HG02623 (cell line): ENCODE measurements at regions not wholly inside any gene's neighbourhood (a gene's known extent, or its start where the extent isn't known, plus 50 kb on each side); places are given as distances from the start of the nearest gene placed in this dataset.

Experiments
- ATAC-seq: cut with Tn5 transposase; IDR thresholded peaks from one replicate; pipeline ENCODE4 v1.9.1; 2021; ENCODE audit warnings: moderate library complexity; ENCODE audit not compliant: unreplicated experiment

DNA sequence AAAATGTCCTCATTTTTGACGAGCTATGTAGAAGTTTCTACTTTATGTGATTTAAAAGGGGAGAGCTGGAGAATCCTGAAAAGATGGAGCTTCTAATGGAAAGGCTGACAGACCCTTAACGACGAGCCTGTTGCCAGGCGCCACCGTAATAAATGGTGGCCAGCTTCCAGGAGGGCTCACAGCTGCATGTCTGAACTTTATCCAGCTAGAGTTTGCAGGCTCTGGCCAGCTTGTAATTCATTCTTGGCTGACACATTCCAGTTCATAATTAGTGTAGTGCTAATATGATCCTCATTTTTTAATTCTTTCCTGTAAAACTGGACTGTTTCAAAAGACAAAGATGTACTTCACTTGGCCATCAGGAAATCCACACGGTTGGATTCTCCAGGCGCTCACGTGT is 246.7 kb downstream of the GAS1 start:
- no peak for ATAC-seq

DNA sequence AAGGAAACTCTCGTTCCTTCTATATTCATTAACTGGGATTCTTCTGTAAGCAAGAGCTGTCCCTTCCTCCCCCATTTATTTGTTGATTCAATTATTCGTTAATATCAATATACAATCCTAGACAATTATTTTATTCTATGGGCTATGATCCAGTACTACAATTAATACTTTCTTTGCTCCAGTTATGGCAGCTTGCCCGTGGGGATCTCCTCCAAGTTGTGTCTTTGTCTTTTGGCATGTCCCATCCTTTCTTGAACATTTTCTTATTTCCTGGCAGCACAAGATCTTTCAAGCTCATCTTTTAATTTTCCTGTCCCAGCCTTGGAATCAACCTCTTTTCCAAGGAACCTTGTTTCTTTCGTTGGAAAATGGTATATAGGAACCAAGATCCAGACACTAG is 249.3 kb downstream of the GAS1 start:
- ATAC-seq: no peak

DNA sequence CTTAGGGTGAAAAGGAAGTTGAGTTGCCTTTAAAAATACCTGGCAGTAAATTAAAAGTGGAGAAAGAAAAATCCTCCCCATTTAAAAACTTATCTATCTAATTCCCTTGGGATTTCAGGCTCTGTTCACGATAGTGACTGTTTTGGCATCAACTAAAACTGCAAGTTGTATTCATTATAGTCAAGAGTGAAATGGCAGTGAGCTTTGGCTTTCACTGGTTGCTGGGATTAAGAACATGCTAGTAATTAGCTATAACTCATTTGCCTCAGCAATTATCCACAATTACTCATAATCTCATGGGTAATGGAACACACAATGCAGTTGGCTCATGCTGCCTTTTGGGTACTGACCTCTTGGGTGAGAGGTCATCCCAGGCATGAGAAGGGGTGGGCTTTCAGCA is 250.1 kb downstream of the GAS1 start:
- ATAC-seq: no peak

DNA sequence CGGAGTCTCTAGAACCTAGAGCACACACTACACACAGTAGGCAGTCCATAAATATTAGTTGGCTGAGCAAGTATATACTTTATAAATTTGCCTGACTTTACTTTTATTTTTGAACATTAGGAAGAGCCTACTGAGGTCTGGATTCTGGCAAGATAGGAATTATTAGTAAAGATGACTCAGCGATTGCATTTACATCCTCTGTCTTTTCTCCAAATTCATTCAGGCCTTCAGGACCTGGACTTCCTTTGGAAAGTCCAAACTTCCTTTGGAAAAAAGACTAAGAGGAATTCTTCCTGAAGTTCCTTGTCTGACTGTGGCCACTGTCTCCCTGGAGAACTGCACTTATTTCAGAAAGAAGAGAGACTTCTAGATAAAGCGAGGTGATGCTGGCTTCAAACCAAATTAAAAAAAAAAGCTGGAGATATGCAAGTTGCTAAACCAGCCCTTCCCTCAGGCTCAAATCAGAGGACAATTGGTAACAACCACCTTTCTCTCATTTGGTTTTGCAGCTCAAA is 251.3 kb downstream of the GAS1 start:
- ATAC-seq: no peak

DNA sequence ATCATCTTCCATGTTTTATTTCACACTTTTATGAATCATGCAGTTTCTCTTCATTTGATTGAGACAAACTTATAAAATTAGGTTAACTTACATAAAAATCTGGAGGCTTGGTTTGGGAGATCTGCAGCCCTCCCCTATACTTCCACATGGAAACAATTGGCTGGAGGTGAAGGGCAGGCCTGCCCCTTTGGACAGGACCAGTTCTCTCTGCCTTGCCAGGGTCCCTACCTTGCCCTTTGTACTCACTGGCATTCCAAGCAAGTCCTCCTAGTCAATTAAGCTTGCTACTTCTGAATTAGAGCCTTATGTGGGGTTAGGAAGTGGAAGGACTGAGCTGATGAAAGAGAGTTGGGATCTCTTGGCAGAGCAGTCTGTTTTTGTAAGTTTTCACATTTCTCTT is 257.3 kb downstream of the GAS1 start:
- no peak for ATAC-seq

DNA sequence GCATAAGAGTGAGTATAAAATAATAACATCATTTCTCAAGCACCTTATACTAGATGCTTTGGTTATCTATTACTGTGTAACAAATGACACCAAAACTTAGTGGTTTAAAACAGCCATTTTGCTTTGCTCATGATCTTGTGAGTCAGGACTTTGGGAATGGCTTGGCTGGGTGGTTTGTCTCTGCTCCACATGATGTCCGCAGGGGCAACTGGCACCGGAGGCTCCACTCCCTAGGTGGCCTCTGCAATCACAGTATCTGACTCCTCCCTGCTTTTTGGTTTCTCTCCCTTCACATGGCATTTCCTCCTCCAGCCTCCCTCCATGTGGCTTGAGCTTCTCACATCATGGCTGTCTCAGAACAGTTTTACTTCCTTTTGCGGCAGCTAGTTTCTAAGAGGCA is 259.5 kb downstream of the GAS1 start:
- no peak for ATAC-seq

DNA sequence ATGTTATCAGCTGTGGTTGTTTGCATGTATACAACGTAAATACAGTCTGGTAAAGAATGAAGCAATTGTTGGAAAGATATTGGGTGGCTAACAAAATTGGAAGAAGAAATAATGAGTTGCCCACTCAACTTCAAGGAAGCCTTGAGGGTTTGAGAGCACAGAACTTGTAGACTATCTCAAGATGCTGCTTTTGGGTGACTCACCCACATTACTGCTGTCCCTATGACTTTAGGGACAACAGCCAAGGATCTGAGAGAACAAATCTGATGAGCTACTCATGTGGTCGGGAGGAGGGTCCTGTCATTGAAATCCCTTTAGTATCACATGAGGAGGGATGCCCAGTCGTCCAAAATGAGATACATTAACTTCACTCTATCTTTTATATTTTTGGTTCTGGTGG is 261.8 kb downstream of the GAS1 start:
- ATAC-seq: no peak

DNA sequence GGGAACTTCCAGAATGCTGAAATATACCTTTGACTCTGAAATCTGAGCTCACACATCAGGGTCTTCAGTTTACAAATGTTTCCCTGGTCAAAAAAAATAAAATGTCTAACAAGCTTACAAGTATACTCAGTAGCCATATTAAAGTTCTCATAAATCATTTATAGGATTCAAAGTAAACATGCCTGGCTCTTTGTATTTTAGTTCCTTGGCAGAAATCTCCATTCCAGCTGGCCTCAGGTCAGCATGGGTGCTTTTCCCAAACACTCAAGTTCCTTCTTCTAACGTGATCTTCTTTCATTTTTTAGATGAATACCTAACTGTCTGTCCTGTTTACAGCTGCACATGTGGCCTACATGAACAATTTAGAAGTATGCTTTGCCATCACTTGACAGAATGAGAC is 263.2 kb downstream of the GAS1 start:
- no peak for ATAC-seq

DNA sequence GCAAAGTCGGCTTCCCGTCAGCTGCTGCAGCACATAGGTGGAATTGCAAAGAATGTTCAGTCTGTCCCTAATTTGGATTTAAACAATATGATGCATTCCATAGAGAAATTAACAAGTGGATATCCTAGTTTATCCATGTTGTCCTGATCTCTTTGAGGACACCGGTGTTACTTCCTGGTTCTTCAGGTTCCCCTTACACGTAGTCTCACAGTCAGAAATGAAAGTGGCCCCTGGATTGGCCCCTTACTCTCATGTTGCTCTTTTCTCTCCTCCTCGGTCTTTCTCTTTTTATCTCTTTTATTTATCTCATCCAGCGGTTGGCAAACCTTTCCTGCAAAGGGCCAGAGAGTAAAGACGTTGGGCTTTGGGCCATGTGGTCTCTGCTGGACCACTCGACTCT is 265.1 kb downstream of the GAS1 start:
- ATAC-seq: no peak

DNA sequence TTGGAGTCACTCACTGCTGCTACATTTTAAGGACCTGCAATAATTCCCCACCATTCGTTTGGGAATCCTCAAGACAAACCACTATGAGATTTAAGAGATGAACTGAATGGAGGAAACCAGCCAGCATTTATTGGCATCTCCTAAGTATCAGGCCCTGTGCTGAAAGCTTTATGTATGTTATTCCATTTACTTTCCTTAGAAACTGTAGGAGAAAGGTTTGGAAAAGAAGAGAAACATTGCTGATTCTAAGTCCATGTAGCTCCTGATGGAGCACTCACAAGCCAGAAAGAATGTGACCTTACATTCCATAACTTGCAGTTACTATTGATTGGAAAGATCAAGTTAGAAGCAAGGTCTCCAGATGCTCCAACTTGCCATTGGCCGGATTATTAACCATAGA is 267.4 kb downstream of the GAS1 start:
- ATAC-seq: no peak

DNA sequence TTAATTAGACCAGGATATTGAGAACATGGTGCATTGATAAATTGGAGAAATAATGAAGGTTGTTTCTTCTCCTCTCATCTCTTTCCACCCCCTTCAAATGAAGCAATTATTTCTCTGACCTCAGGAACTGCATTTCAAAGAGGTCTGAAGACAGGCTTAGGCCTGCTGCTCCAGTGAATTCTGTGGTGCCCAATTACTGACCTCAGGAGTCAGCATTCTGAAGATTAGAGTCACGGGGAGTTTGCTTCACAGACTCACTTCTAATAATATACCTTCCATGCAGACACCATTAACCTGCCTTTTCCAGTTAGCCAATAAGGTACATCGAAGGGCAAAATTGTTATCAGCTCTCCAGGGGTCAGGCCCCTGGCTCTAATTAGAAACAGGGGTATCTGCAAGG is 270.9 kb downstream of the GAS1 start:
- ATAC-seq: no peak

DNA sequence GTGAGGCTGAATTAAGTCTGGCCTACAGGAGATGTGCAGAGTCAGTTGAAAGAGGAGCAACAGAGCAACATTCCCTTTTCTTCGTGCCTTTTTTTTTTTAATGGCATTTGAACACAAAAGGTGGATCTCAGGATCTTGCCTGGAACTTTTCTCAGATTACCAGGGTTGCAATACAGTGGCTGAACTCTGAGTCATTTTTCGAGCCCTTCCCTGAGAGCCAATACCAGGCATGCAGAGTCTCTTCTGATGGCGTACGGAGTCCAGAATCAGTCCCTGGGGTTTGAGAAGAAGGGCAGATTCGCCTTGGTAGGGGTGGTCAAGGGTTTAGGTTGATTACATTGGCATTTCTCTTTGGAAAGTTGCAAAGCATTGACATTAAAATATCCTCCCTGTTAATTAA is 271.5 kb downstream of the GAS1 start:
- no peak for ATAC-seq

DNA sequence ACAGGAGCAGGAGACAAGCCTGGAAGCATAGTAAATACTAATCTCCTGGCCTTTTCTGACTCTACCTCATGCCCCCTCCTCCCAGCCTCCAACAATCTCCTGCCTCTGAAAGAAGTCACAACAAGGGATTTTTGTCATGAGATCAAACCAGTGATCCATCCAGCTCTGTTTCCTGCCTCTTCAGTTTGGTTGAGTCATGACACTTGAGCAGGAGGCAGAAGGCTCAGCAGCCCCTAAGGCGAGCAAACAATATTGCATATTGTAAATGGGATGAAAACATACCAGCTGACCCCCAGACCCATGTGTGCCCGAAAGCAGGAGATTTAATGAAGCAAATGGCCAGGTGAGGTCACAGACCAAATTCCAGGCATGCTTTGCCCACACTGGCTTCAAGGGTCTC is 272.8 kb downstream of the GAS1 start:
- ATAC-seq: no peak

DNA sequence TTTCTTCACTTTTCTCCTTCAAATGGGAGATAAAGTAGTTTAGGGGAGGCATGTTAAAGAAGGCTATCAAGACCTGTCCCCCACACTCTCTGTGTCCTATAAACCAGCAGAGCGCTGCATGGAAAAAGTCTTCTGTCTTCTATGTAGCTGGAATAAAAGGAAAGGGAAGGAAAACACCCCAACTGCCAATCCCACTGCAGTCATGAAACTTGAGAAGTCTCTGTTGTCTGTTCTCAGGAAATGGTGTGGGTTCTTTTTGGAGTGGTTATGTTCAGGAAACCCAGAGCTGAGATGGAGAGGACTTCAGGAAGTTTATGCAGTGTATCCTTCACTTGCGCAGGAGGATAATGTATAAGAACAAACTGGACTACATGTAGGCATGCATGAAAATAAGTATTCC is 274.3 kb downstream of the GAS1 start:
- ATAC-seq: no peak

DNA sequence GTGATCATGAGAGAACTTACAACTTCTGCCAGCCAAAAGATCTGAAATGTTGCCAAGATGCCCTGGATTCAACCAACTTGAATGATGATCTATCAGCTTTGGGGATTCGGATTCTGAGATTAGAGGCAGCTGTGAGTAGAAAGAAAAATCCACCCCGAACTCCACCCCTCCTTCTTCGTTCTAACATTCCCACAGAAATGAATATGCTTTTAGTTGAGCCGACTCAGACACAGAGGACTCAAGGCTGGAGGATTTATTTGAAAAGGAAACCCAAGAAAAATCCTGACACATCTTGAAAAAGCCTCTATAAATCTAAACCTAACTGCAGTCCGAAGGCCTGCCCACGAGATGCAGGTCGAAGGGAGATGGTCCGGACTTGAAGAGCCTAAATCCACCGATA is 275.0 kb downstream of the GAS1 start:
- ATAC-seq: no peak

DNA sequence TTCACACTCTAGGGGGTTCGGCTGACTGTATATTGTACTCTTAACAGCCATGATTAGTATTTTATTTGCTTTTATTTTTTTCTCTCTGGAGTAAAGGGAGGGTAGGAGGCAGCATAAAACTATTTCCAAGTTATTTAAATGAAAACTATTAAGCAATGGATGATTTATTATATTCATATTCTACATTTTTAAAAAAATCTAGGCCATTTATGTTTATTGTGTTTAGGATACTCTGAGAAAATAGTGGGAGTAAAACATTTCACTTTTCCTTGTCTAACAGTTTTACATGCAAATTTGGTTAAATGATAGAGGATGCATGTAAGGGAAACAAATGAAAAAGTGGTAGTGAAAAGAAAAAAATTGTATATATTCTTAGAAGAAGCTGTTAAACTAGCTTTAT is 276.3 kb downstream of the GAS1 start:
- ATAC-seq: no peak

DNA sequence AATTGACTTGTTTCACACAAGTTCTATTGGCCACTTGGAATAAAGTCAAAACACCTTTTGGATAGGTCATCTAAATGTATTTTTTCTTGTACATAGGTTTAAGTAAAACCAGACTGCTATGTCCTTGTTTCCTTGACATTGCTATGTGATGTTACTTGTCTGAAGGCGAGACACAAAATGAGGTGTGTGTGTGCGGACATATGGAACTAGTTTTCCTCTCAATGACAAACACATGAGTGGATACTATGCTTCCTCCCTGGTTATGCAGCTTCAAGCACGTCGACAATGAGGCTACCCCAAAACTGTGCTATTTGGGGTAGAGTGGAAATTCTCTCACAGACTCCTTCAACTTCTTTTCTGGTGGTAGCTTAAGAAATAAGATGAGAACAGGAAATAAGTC is 276.8 kb downstream of the GAS1 start:
- no peak for ATAC-seq

DNA sequence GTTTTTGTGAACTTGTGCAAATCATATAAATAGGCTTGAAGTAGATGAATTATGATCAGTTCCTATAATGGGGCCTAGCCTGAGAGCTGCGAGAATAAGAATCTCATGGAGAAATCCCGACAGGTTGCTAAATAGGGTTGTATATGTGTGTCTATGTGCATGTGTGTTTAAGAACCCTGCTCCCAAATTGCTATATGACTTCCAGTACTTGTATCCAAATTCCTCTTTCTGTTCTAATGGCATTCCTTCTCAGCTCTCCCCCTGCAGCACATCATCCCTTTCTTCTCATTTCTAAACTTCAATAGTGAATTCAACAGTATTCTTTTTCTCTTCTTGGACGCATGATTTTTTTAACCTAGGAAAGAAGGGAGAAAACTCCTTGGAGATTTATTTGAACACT is 277.2 kb downstream of the GAS1 start:
- ATAC-seq: no peak

DNA sequence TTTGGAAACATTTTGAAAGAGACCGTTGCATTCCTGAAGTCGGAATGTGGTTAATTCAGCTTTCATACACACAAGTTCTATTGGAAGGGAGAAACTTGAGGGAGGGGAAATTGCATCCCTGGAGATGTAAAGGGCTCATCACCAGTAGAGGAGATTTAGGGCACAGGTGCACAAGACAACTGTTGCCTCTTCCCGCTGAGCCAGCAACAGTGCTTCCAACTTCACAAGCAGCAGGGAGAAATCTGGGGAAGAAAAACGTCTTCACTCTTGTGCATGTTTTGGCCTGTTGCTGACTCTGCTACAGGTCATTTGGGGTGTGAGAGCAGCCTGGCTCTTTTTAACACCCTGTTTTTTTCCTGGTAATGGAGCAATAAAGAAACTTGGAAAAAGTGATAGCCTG is 277.9 kb downstream of the GAS1 start:
- no peak for ATAC-seq

DNA sequence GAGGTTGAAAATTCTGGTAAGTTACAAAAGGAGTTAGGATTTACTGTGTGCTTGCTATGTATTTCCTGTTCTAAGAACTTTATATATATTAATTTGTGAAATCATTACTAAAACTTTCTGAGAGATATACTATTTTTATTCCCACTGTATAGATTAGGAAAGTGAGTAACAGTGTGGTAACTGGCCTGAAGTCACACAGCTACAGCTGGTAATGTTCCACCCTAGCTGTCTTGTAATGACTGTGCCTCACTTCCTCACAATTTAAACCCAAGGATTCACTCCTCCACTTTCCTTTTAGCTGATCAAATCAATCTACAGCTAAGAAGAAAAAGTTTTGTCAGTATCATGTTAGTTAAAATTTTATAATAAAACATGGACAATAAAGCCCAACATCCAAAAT is 278.8 kb downstream of the GAS1 start:
- ATAC-seq: no peak

DNA sequence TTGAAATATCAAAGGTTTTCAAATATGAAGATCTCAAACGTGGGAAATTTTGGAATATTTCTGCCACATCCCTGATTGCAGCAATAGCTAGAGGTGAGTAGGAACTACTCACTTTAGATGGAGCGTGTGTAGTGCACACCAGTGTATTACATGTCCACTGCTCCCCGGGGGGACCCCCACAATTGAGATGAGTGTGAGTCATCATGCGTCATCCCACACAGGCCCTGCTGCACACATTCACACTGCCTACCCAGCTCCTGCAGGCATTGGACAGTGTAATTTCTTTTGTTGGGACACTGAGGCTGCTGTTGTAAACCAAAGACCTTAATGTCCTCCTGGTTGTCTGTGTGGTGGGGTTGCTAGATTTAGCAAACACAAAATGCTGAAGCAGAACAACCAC is 280.0 kb downstream of the GAS1 start:
- ATAC-seq: no peak

DNA sequence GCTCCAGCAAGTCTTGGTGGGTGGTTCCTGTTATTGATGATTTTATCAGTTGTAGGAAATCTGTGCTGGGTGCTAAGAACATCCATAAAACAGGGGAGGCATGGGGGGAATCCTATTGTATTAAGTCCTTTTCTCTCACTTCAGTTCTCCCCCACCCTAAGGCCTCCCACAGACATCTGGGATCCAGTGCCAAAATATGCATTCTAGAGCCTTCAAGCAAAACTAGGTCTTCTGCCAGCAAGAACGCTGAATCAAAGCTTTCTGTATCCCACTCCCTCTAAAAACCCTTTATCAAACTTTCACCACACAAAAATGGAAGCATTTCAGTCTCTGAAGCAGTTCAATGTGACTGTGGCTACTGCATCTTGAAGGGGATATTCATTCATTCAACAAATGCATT is 281.9 kb downstream of the GAS1 start:
- no peak for ATAC-seq

DNA sequence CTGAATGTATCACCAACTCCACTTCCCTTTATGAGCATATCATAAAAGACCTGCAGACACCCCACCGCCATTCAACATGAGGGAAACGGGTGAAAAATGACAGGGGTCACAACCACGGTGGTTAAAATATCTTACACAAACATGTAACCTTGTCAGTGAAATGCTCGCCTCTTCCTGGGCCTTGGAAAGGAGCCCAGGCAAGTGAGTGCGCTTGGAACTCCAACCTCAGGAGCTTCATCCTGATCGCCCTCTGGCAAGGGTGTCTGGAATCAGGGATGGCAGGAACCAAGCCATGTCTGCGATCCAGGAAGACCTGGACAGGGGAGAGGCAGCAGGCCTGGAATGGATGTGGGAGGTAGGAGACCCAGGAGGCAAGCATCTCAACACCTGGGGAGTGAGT is 282.7 kb downstream of the GAS1 start:
- no peak for ATAC-seq

DNA sequence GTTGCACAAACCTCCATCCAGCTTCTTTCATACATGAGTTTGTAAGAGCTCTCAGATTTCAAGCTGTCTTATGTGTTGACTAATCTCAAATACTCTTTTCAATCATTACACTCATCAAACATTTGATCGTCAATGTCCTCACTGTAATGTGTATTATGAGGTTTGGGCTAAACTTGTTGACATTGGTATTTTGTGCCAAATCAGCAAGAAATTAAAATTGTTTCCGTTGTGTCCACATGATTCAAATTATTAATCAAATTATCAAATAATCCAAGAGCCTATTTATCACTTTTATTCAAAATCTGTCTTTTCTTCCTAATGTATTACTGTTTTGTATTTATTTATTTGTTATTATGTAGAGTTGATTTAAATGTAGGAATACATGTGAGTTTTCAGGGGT is 283.4 kb downstream of the GAS1 start:
- no peak for ATAC-seq
